Mucosa of descending colon (tissue), 3 donors: ENCODE measurements at regions not wholly inside any gene's neighbourhood (a gene's known extent, or its start where the extent isn't known, plus 50 kb on each side); places are given as distances from the start of the nearest gene placed in this dataset.

Experiments
- ATAC-seq: fragments of 200-7000 bp; cut with Tn5 transposase; one replicate; pipeline ENCODE4 v1.9.1; 2020; ENCODE audit warnings: mild to moderate bottlenecking, moderate library complexity
- DNase-seq, 3 donors: peaks; one replicate each; pipeline ENCODE4 v3.0.0-alpha.2; 2020
- H3K36me3 ChIP-seq: fragments of 200-600 bp; one replicate; pipeline ENCODE4 v1.8.0; 2021; ENCODE audit warnings: low read depth, mild to moderate bottlenecking
- H3K4me1 ChIP-seq: fragments of 200-600 bp; one replicate; pipeline ENCODE4 v1.8.0; 2021; ENCODE audit warnings: low read depth, mild to moderate bottlenecking
- H3K4me3 ChIP-seq: fragments of 200-600 bp; one replicate; pipeline ENCODE4 v1.8.0; 2021; ENCODE audit warnings: mild to moderate bottlenecking
- H3K9me3 ChIP-seq: fragments of 200-600 bp; one replicate; pipeline ENCODE4 v1.8.0; 2021; ENCODE audit warnings: mild to moderate bottlenecking
- CTCF ChIP-seq: fragments of 200-600 bp; IDR thresholded peaks from one replicate; pipeline ENCODE4 v1.8.0; 2022; ENCODE audit warnings: antibody characterized with exemption, mild to moderate bottlenecking
- intact Hi-C, 2 donors: fragments of 100-400 bp; cut with DNase I in 1 of 2; cut with micrococcal nuclease in 1 of 2; formaldehyde crosslinking; loops; one replicate each; pipeline versions ENCODE4 v1.11.0 to v1.11.1; 2022; cut with DNase I, micrococcal nuclease
- donor health status: DM: no; HTN: no; CAD: no; lungs with moderate emphysema.
- donor health status: DM: no; HTN: no; CAD: no.
- donor health status: DM: no; HTN: yes; CAD: no.

DNA sequence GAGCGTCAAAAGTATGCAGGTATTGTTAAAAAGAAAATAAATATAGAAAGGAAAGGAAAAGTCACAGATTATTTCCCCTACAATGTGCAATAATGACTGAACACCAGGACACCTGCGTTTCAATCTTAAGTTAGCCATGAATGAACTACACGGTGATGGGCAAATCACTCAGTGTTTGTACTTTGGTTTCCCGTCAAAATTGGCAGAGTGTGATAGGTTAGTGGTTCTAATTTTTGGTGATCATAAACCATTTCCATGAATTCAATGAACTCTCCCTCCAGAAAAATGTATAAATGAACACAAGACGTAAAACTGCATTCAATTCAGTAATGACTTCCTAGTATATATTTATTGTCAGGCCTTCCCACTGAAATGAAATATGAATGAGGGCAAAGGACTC, 59.0 kb upstream of the ITGA1 start:
- no peak for TF ChIP-seq CTCF
- Histone ChIP-seq H3K4me1 (peaks cover 30% of the 10 kb centered on the region), H3K36me3 (peaks cover 3% of the 10 kb centered on the region), H3K9me3 (no peaks in the 10 kb centered on the region), H3K4me3 (no peak overlapping the region)
- intact Hi-C loops: no loop called here
- DNase-seq (no peak), ATAC-seq (no peak)

DNA sequence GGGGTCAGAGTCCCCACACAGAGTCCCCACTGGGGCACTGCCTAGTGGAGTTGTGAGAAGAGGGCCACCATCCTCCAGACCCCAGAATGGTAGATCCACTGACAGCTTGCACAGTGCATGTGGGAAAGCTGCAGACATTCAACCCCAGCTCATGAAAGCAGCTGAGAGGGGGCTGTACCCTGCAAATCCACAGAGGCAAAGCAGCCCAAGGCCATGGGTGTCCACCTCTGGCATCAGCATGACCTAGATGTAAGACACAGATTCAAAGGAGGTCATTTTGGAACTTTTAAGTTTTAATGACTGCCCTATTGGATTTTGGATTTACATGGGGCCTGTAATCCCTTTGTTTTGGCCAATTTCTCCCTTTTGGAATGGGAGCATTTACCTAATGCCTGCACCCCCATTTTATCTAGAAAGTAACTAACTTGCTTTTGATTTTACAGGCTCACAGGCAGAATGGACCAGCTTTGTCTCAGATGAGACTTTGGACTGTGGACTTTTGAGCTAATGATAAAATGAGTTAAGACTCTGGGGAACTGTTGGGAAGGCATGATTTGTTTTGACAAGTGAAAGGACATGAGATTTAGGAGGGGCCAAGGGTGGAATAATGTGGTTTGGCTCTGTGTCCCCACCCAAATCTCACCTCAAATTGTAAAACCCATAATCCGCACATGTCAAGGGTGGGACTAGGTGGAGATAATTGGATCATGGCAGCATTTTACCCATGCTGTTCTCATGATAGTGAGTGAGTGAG, 56.3 kb upstream of the ITGA1 start:
- intact Hi-C loops: no loop called here
- peak; percentile 32 for ATAC-seq
- DNase-seq: no peak

GRCh38 chr5:52734557-52734956, 53.2 kb upstream of the ITGA1 start:
- DNase-seq: no peak
- TF ChIP-seq CTCF: no peak
- ATAC-seq: no peak
- H3K4me1 ChIP-seq: peaks cover 4% of the 10 kb centered on the region
- H3K36me3 ChIP-seq: no peaks in the 10 kb centered on the region
- no peaks in the 10 kb centered on the region for H3K9me3 ChIP-seq
- intact Hi-C loops: no loop called here
- H3K4me3 ChIP-seq: no peak overlapping the region

More for the DNA sequence above, 56.3 kb upstream of the ITGA1 start:
- Histone ChIP-seq H3K36me3 (no peaks in the 10 kb centered on the region), H3K9me3 (no peaks in the 10 kb centered on the region), H3K4me3 (no peak overlapping the region), H3K4me1 (peaks cover 10% of the 10 kb centered on the region)
- no peak for TF ChIP-seq CTCF

DNA sequence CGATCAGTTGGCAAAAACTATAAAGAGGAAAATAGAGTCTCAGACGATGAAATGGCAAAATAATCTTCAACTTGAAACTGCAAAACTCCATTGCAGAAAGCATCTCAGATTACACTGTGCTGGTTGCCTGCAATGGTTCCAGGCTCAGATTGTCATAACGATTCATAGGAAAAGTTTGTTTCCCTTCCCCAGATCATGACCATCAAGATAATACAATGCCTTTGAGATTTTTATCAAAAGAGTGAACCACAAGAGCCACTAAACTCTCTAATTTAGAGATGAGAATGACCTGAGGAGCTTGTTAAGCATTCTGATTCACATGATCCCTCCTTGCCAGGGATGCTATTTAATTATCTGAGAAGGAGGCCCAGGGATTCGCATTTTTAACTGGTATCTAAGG, 52.6 kb upstream of the ITGA1 start:
- no peak for TF ChIP-seq CTCF
- H3K4me3 ChIP-seq: no peak overlapping the region
- DNase-seq (no peak), ATAC-seq (no peak)
- H3K36me3 ChIP-seq: no peaks in the 10 kb centered on the region
- H3K9me3 ChIP-seq: no peaks in the 10 kb centered on the region
- H3K4me1 ChIP-seq: peaks cover 4% of the 10 kb centered on the region
- intact Hi-C loops: no loop called here
